Neural cell (in vitro differentiated cells): ENCODE measurements at regions not wholly inside any gene's neighbourhood (a gene's known extent, or its start where the extent isn't known, plus 50 kb on each side); places are given as distances from the start of the nearest gene placed in this dataset.

ENCODE experiments used
- CTCF ChIP-seq: fragments of 450-650 bp; IDR thresholded peaks from 2 replicates; pipeline ENCODE4 v1.5.1; 2014; ENCODE audit warnings: antibody characterized with exemption, mild to moderate bottlenecking, moderate library complexity; ENCODE audit not compliant: poor library complexity, severe bottlenecking
- EZH2 ChIP-seq: fragments of 200-600, 300-800 bp; shearing (Covaris generic), sonication (generic); IDR thresholded peaks from 2 replicates; pipeline ENCODE4 v1.6.1; 2014; ENCODE audit warnings: antibody characterized with exemption, low read length, borderline replicate concordance, mild to moderate bottlenecking; ENCODE audit not compliant: insufficient read depth, poor library complexity, severe bottlenecking

GRCh38 chr22:22386602-22387385 is 121.7 kb downstream of the ZNF280B start:
- TF ChIP-seq EZH2 (no peak), CTCF (no peak)
